Motor neuron (in vitro differentiated cells): ENCODE measurements at regions not wholly inside any gene's neighbourhood (a gene's known extent, or its start where the extent isn't known, plus 50 kb on each side); places are given as distances from the start of the nearest gene placed in this dataset.
"Not testable (repeated sequence)": the region's sequence is repeated elsewhere in the genome, so short reads cannot be mapped to it uniquely, and the experiment has no call there.

Experiments used
- ATAC-seq, 8 experiments: fragments of 200-7000 bp; cut with Tn5 transposase; replicated peaks in 6 of 8; 2 replicates each; pipeline ENCODE4 v1.8.0; 2021; ENCODE audit warnings: mild to moderate bottlenecking in 8 of 8, moderate library complexity in 8 of 8
- H3K27ac ChIP-seq, 2 donors: fragments of 250-450 bp; sonication (Bioruptor Pico); 2 replicates each; pipeline ENCODE4 v1.9.0; 2021; ENCODE audit warnings: antibody characterized with exemption in 2 of 2, mild to moderate bottlenecking in 2 of 2, moderate library complexity in 1 of 2
- H3K4me1 ChIP-seq, 2 donors: fragments of 250-450 bp; sonication (Bioruptor Pico); replicated peaks in 1 of 2; 2 replicates each; pipeline ENCODE4 v1.6.1; 2021; ENCODE audit warnings: antibody characterized with exemption in 2 of 2, mild to moderate bottlenecking in 2 of 2, moderate library complexity in 1 of 2
- H3K4me3 ChIP-seq, 5 donors: fragments of 250-450 bp; sonication (Bioruptor Pico); 2 replicates each; pipeline ENCODE4 v1.9.0; 2021; ENCODE audit warnings: antibody characterized with exemption in 5 of 5, mild to moderate bottlenecking in 5 of 5, moderate library complexity in 4 of 5
- WGBS, 10 experiments: fragments of 450-650 bp; shearing (Covaris generic); methylation state at CpG; one replicate each; pipeline ENCODE4 v1.0.0; 2022; 5-methylcytosine and 5-hydroxymethylcytosine counted together
- in situ Hi-C, 9 experiments: fragments of 400-800 bp; cut with MboI; loops; one replicate each; pipeline ENCODE4 v1.15.0; 2021; ENCODE audit warnings: low sequenced_read_pairs in 9 of 9, low pct_unique_long_range_greater_than_20kb in 2 of 9; ENCODE audit not compliant: unreplicated experiment in 9 of 9

GRCh38 chr2:215821298-215821697 lies 192.1 kb downstream of the MREG start:
- H3K27ac ChIP-seq, in situ Hi-C loops, H3K4me3 ChIP-seq, H3K4me1 ChIP-seq, ATAC-seq: not testable (repeated sequence)
- WGBS, 10 experiments, result 40 to 100% (median 83%) methylated on average over 1 to 4 of the region's 4 CpGs; no CpG with 5 or more reads in 1 of the 10 experiments

- H3K4me1 ChIP-seq, in situ Hi-C loops, ATAC-seq, H3K27ac ChIP-seq, H3K4me3 ChIP-seq: not testable (repeated sequence)
- 90% methylated on average over 2 of the region's 3 CpGs; no CpG with 5 or more reads in 9 of the 10 experiments for WGBS, 10 experiments
Observed at GRCh38 chr2:215819713-215820112, 193.6 kb downstream of the MREG start.

GRCh38 chr2:215817046-215817445 lies 196.3 kb downstream of the MREG start:
- in situ Hi-C loops, result no loop called here
- no peak overlapping the region for H3K27ac ChIP-seq
- WGBS, 10 experiments, result 60 to 100% (median 86%) methylated on average over 1 of the region's 1 CpG; no CpG with 5 or more reads in 3 of the 10 experiments

GRCh38 chr2:215816424-215816823 lies 196.9 kb downstream of the MREG start:
- H3K4me3 ChIP-seq, result no peak overlapping the region
- 14 to 98% (median 44%) methylated on average over 2 to 5 of the region's 5 CpGs for WGBS, 10 experiments
- H3K27ac ChIP-seq, result no peak overlapping the region
- H3K4me1 ChIP-seq, result no peaks in the 10 kb centered on the region
- ATAC-seq, result no peak
- in situ Hi-C loops, result no loop called here

More at GRCh38 chr2:215817046-215817445, 196.3 kb downstream of the MREG start:
- Histone ChIP-seq H3K4me3 (no peak overlapping the region), H3K4me1 (no peaks in the 10 kb centered on the region)
- ATAC-seq, result no peak

GRCh38 chr2:215815960-215816359 lies 197.4 kb downstream of the MREG start:
- H3K4me1 ChIP-seq, result no peaks in the 10 kb centered on the region
- ATAC-seq, result no peak
- no peak overlapping the region for H3K27ac ChIP-seq
- no peak overlapping the region for H3K4me3 ChIP-seq
- in situ Hi-C loops, result no loop called here
- WGBS, 10 experiments, result 14 to 100% (median 62%) methylated on average over 1 to 2 of the region's 2 CpGs; no CpG with 5 or more reads in 1 of the 10 experiments

- Histone ChIP-seq H3K27ac (no peak overlapping the region), H3K4me1 (no peaks in the 10 kb centered on the region), H3K4me3 (no peak overlapping the region)
- in situ Hi-C loops, result no loop called here
- ATAC-seq, result peak in 2 of 8 experiments; percentile 60 to 80
Observed at GRCh38 chr2:215812966-215813365, 200.4 kb downstream of the MREG start.

GRCh38 chr2:215811409-215812345 lies 201.7 kb downstream of the MREG start:
- no peaks in the 10 kb centered on the region for H3K4me1 ChIP-seq
- ATAC-seq, result no peak
- WGBS, 10 experiments, result 57 to 100% (median 96%) methylated on average over 1 to 3 of the region's 3 CpGs; no CpG with 5 or more reads in 1 of the 10 experiments
- H3K4me3 ChIP-seq, result no peak overlapping the region
- in situ Hi-C loops, result no loop called here
- no peak overlapping the region for H3K27ac ChIP-seq

- 60 to 100% (median 86%) methylated on average over 1 to 3 of the region's 3 CpGs; no CpG with 5 or more reads in 2 of the 10 experiments for WGBS, 10 experiments
- ATAC-seq, result no peak
- H3K4me3 ChIP-seq, result no peak overlapping the region
- H3K27ac ChIP-seq, result no peak overlapping the region
- no peaks in the 10 kb centered on the region for H3K4me1 ChIP-seq
- in situ Hi-C loops, result no loop called here
Observed at GRCh38 chr2:215811003-215811402, 202.3 kb downstream of the MREG start.

- Histone ChIP-seq H3K4me3 (no peak overlapping the region), H3K4me1 (no peaks in the 10 kb centered on the region), H3K27ac (no peak overlapping the region)
- 83 to 100% (median 87%) methylated on average over 1 of the region's 1 CpG; no CpG with 5 or more reads in 3 of the 10 experiments for WGBS, 10 experiments
- in situ Hi-C loops, result no loop called here
- no peak for ATAC-seq
Observed at GRCh38 chr2:215808996-215809395, 204.4 kb downstream of the MREG start.

GRCh38 chr2:215808194-215808593 lies 205.2 kb downstream of the MREG start:
- Histone ChIP-seq H3K27ac (no peak overlapping the region), H3K4me1 (no peaks in the 10 kb centered on the region), H3K4me3 (no peak overlapping the region)
- 80 to 100% (median 89%) methylated on average over 1 to 2 of the region's 2 CpGs for WGBS, 10 experiments
- in situ Hi-C loops, result no loop called here
- ATAC-seq, result no peak

- WGBS, 10 experiments, result 95 to 100% (median 100%) methylated on average over 1 to 3 of the region's 3 CpGs; no CpG with 5 or more reads in 2 of the 10 experiments
- in situ Hi-C loops, result no loop called here
- ATAC-seq, result no peak
- H3K4me1 ChIP-seq, result no peaks in the 10 kb centered on the region
- no peak overlapping the region for H3K27ac ChIP-seq
- no peak overlapping the region for H3K4me3 ChIP-seq
Observed at GRCh38 chr2:215805493-215805892, 207.9 kb downstream of the MREG start.

GRCh38 chr2:215803150-215803549 lies 210.2 kb downstream of the MREG start:
- ATAC-seq, result no peak
- in situ Hi-C loops, result no loop called here
- no peak overlapping the region for H3K4me3 ChIP-seq
- H3K4me1 ChIP-seq, result no peaks in the 10 kb centered on the region
- no peak overlapping the region for H3K27ac ChIP-seq

- 100% methylated on average over 1 of the region's 1 CpG; no CpG with 5 or more reads in 4 of the 10 experiments for WGBS, 10 experiments
- Histone ChIP-seq H3K4me1 (no peaks in the 10 kb centered on the region), H3K27ac (no peak overlapping the region), H3K4me3 (no peak overlapping the region)
- ATAC-seq, result no peak
- in situ Hi-C loops, result no loop called here
Observed at GRCh38 chr2:215799194-215799593, 214.2 kb downstream of the MREG start.

- ATAC-seq, result no peak
- Histone ChIP-seq H3K27ac (no peak overlapping the region), H3K4me1 (no peaks in the 10 kb centered on the region), H3K4me3 (no peak overlapping the region)
- in situ Hi-C loops, result no loop called here
- whole genome bisulfite sequencing, 10 experiments, result 21 to 100% (median 83%) methylated on average over 1 to 2 of the region's 2 CpGs; no CpG with 5 or more reads in 1 of the 10 experiments
Observed at GRCh38 chr2:215797676-215798075, 215.7 kb downstream of the MREG start.
